ENCODE measurements at regions not wholly inside any gene's neighbourhood (a gene's known extent, or its start where the extent isn't known, plus 50 kb on each side); places are given as distances from the start of the nearest gene placed in this dataset.

DNA sequence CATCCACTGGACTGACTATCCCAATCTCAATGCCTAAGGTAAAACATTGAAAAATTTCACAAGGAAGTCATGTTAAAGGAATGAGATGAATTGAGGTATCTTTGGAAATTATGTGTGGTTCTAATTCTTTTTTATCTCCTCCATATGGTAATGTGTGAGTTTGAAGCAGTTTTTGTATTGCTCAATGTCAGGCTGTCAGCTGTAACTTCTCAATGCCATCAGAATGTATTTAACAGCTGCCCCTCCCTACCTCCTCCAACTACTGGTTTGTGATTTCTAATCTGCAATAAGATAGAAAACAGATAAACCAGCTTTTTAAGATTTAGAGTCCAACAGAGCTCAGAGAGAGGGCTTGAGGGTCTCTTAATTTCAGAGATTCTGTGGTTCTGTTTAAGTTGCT lies 1005.8 kb upstream of the ADGRB3 start:
- Mint-ChIP-seq H3K27ac (no peak overlapping the region), H3K27me3 (no peaks in the 10 kb centered on the region), H3K4me1 (ENCODE audit: low read depth) (no peaks in the 10 kb centered on the region), H3K9me3 (peaks cover 10% of the 10 kb centered on the region), H3K36me3 (ENCODE audit: low read depth) (no peaks in the 10 kb centered on the region), H3K4me3 (no peak overlapping the region)
- no peak overlapping the region for H3K4me3 ChIP-seq (ENCODE audit: low read length)
- no peaks in the 10 kb centered on the region for H3K4me1 ChIP-seq (ENCODE audit: insufficient read depth, low read length)
- no peak for ATAC-seq (ENCODE audit: poor library complexity)
- ChIA-PET CTCF (no interaction called here), POLR2A (no interaction called here)
- no peak for TF ChIP-seq CTCF (IDR thresholded peaks at IDR 0.05)
- intact Hi-C loops (cut with DNase I, micrococcal nuclease), result loop anchor here in 1 of 2 experiments (10.0 kb wide), 1 partner anchor 856 kb away; no protein-coding TSS in a partner anchor
- H3K9me3 ChIP-seq (ENCODE audit: control insufficient read depth in 1 of 2, insufficient read depth in 1 of 2, low read length in 2 of 2), result peaks cover 0 to 4% of the 10 kb centered on the region in 2 experiments
- no peaks in the 10 kb centered on the region for H3K36me3 ChIP-seq (ENCODE audit: insufficient read depth, low read length)
- DNase-seq, result no peak
- no peak overlapping the region for H3K27ac ChIP-seq (ENCODE audit: low read depth in 1 of 2, low read length in 2 of 2)
- H3K27me3 ChIP-seq (ENCODE audit: control insufficient read depth in 1 of 2, insufficient read depth in 2 of 2, low read length in 2 of 2), result no peaks in the 10 kb centered on the region

DNA sequence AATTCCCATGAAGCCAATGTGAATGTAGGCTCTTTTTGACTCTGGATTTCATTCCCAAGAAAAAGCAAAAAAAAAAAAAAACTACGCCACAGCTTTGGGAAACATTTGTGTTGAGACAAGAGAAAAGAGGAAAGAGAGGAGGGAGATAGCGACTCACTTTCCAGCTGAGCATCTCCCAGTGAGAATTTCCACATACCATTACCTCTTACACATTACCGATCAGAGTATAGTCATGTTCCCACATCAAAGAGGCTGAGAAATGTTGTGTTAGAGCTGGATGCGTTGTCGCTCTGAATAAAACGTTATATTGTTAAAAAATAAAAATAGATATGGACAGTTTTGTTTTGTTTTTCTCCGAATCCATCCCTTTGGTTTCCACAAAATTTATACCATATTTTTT lies 1019.3 kb upstream of the ADGRB3 start:
- ATAC-seq (ENCODE audit: poor library complexity) (no peak), DNase-seq (no peak)
- Histone ChIP-seq H3K36me3 (ENCODE audit: insufficient read depth, low read length) (no peaks in the 10 kb centered on the region), H3K9me3 (ENCODE audit: control insufficient read depth in 1 of 2, insufficient read depth in 1 of 2, low read length in 2 of 2) (no peaks in the 10 kb centered on the region), H3K27ac (ENCODE audit: low read depth in 1 of 2, low read length in 2 of 2) (no peak overlapping the region), H3K4me3 (ENCODE audit: low read length) (no peak overlapping the region), H3K4me1 (ENCODE audit: insufficient read depth, low read length) (no peaks in the 10 kb centered on the region), H3K27me3 (ENCODE audit: control insufficient read depth in 1 of 2, insufficient read depth in 2 of 2, low read length in 2 of 2) (no peaks in the 10 kb centered on the region)
- intact Hi-C loops (cut with DNase I, micrococcal nuclease), result no loop called here
- H3K4me1 Mint-ChIP-seq (ENCODE audit: low read depth), result no peaks in the 10 kb centered on the region
- no peak for TF ChIP-seq CTCF (IDR thresholded peaks at IDR 0.05)
- peaks cover 13% of the 10 kb centered on the region for H3K9me3 Mint-ChIP-seq
- H3K36me3 Mint-ChIP-seq (ENCODE audit: low read depth), result no peaks in the 10 kb centered on the region
- H3K27ac Mint-ChIP-seq, result no peak overlapping the region
- ChIA-PET CTCF (no interaction called here), POLR2A (no interaction called here)
- H3K27me3 Mint-ChIP-seq, result no peaks in the 10 kb centered on the region
- H3K4me3 Mint-ChIP-seq, result no peak overlapping the region

- ChIA-PET CTCF (no interaction called here), POLR2A (no interaction called here)
- Histone ChIP-seq H3K27ac (ENCODE audit: low read depth in 1 of 2, low read length in 2 of 2) (no peak overlapping the region), H3K36me3 (ENCODE audit: insufficient read depth, low read length) (no peaks in the 10 kb centered on the region), H3K4me1 (ENCODE audit: insufficient read depth, low read length) (no peaks in the 10 kb centered on the region), H3K9me3 (ENCODE audit: control insufficient read depth in 1 of 2, insufficient read depth in 1 of 2, low read length in 2 of 2) (peaks cover 0 to 8% of the 10 kb centered on the region in 2 experiments), H3K4me3 (ENCODE audit: low read length) (no peak overlapping the region), H3K27me3 (ENCODE audit: control insufficient read depth in 1 of 2, insufficient read depth in 2 of 2, low read length in 2 of 2) (no peaks in the 10 kb centered on the region)
- no peak overlapping the region for H3K4me3 Mint-ChIP-seq
- no peak overlapping the region for H3K27ac Mint-ChIP-seq
- peaks cover 10% of the 10 kb centered on the region for H3K9me3 Mint-ChIP-seq
- no peaks in the 10 kb centered on the region for H3K27me3 Mint-ChIP-seq
- no peaks in the 10 kb centered on the region for H3K4me1 Mint-ChIP-seq (ENCODE audit: low read depth)
- DNase-seq, result no peak
- ATAC-seq (ENCODE audit: poor library complexity), result no peak
- no peaks in the 10 kb centered on the region for H3K36me3 Mint-ChIP-seq (ENCODE audit: low read depth)
- no peak for TF ChIP-seq CTCF (IDR thresholded peaks at IDR 0.05)
- intact Hi-C loops (cut with DNase I, micrococcal nuclease), result no loop called here
These were observed 1026.9 kb upstream of the ADGRB3 start for GRCh38 chr6:67608099-67608749.
